Activated CD8-positive, alpha-beta memory T cell treated with anti-CD3 and anti-CD28 coated beads, Interleukin-2, amount 50 U/mL, for 48 hours (primary cell): ENCODE measurements at regions not wholly inside any gene's neighbourhood (a gene's known extent, or its start where the extent isn't known, plus 50 kb on each side); places are given as distances from the start of the nearest gene placed in this dataset.

Experiments
- DNase-seq: peaks from one replicate; pipeline ENCODE4 v3.0.0-alpha.2; 2020

DNA sequence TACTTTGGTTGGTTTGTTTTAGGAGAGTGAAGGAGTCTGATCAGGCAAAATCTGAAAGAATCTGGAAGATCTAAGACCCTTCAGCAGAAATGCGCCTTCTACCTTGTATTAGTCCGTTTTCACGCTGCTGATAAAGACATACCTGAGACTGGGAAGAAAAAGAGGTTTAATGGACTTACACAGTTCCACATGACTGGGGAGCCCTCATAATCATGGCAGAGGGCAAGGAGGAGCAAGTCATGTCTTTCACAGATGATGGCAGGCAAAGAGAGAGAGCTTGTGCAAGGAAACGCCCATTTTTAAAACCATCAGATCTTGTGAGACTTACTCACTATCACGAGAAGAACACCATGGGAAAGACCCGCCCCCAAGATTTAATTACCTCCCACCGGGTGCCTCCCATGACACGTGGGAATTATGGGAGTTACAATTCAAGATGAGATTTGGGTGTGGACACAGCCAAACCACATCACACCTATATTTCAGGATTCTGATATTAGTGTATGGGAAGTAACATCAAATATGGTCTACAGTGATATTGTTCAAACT lies 99.3 kb downstream of the GLUL start:
- no peak for DNase-seq

DNA sequence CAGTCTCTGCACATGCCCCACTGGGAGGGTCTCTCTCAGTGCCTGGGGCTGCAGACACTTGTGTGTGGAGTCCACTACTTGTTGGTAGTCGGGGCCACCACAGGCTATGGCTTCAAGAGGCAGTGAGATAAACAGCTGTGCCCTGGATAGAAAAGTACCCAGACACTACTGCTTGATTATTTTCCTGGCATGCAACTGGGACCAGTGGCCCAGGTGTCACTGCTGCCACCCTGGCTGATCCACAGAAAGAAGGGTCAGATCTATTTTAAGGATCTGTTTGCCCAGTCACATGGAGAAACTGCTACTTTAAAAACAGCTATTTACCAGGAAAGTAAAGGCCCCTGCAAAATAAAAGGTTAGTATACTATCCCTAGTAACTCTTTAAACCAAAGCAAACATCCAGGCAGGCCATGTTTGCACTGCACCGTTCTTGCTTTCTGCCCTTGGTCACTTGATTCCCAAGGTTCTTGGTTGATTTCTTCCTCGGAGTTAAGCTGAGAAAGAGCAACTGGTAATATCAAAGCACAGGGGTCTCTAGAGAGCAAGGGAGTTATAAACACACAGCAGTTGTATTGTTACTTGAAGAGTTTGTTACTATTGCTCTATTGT lies 99.9 kb downstream of the GLUL start:
- no peak for DNase-seq

DNA sequence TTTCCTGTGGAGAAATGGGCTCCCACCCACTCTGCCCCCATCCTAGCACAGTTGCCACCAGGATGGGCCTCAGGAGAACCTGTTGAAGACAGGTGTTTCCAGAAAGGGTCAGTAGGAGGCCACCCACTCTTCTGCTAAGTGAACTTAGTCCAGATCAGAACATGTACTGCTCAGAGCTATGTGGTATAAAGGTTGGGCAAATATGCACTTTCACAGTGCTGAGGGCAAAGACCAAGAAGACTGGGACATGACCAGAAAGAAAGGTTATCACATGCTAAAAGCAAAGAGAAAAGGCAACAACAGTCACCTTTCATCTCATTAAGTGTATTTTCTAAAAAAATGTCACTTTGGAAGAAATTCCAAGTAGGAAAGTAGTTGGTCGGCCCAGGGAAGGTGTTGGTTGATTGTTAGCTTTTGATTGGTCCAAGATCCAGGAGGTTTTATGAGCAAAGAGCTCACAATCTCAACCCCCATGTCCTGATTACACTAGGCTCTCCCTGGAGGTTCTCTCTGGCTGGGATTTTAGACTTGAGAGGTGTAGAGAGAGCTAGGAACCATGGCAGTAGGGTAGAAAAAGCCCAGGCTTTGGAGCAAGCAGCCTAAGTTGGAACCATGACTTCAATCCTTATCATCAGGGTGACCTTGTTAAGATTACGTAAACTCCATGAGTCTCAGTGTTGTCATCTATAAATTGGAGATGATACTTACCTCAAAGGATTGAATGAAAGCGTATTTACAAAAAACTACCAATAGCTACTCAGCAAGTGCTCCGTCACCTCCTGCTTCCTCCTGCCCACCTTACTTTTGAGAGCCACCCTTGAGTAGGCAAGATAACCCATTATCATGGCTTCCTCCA lies 102.6 kb downstream of the GLUL start:
- no peak for DNase-seq

DNA sequence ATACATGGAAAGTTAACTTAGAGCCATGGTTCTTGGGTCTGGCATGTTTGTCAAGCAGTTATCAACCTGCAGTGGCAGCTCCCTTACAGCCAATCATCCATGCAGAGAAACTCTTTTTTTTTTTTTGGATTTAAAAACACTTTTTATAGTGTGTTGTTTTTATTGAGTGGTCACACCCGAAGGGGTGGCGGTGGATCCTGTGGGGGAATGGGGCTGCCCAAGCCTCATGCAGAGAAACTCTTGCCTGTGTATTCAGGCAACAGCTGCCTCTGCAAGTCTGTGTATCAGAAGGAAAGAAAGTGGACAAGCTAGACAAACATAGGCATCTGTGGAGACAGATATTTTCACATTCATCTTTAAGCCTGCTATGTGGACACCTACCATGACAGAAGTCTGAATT lies 104.8 kb downstream of the GLUL start:
- DNase-seq, result no peak

DNA sequence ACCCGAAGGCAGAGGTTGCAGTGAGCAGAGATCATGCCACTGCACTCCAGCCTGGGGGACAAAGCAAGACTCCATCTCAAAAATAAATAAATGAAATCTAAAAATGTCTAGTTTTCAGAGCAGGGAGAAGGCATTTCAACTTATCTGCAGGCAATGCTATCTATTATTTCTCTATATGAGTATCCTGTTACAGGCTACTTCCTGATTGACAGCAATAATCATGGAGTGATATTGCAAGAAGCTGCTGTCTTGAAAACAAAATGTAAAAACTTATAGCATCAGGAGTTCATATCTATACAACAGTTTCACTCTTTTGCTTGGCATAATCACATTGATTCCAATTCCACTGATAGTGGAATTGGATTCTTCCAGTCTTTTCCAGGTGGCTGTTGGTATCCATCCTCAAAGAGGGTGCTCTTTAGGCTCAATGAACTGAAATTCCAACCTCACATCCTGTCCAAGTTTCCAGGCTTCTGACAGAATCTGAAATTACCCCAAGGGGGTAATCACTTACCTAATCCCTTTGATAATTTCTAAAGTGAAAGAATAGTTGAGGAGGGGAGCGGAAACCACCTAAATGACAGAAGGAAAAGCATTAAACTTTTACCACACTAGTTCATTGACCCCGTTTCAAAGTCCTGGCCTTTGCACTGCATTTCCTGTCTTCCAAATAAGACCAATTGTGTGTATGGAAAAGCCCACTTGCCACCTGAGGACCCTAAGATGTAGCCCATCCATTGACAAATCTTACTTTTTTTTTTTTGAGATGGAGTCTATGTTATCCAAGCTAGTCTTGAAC lies 107.6 kb downstream of the GLUL start:
- no peak for DNase-seq

DNA sequence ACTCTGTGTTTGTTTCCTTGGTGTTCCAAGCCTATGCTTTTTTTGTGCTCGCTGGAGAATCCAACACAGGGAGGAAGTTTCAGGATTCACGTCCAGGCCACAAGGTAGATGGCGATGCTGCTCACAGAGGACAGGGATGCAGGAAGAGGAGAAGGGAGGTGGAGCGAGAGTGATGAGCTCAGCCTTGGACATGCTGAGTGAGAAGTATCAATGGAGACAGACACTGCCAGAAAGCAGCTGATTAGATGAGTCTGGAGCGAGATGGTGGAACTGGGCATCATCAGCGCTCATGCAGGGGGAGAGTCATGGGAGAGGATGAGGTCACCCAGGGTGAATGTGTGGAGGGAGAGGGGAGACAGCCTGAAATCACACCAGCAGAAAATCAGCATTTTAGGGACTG lies 110.0 kb downstream of the GLUL start:
- DNase-seq, result no peak

DNA sequence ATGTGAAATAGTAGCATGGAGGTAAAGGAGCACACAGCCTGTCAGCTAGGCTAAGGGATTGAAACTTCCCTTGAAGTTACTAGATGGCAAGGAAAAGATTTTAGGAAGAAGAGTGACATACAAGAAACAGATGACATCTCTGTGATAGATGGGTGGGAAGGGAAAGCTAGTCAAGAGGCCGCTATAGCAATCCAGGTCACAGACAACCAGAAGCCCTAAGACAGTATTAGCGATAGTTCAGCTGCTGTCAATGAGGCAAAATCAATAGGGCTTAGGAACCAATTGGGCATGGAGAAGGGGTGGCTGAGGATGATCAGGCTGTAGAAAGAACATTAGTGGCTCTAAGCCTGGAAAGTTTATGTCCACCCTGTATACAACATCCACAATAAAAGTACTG lies 111.1 kb downstream of the GLUL start:
- DNase-seq, result no peak

DNA sequence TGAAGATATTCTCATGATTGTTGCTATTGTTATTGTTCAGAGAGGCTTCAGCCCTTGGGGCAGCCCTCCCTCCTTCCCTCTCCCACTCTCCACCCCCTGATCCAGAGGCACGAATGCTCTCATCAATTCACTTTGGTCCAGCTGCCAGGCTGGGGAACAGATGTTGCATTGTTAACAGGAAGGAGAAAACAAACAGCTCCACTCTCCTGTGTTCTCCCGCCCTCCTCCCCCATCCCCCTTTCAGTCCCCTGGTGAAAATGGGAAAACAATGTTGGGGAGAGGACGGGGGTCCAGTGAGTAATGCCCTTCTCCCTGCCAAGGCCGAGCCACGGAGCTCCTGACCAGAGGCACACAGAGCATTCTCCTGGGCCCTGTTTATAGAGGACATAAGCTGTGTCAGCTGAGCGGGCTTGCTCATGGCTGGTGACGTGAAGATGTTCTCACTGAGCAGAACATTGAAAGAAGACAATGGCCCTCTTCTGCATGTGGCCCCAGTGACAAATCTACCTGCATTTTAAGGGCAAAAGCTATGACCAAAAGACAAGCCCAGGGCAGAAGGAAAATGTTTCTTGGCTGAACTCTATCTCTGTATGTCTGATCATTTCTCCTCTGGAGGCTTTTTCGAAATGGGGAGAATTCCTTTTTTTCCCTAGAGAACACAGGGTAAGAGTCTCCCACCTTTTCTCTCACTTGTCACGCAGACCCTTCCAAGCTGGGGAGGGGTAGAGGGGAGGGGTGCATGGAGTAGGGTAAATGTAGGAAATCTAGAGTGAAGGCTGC lies 111.7 kb downstream of the GLUL start:
- DNase-seq, result no peak

DNA sequence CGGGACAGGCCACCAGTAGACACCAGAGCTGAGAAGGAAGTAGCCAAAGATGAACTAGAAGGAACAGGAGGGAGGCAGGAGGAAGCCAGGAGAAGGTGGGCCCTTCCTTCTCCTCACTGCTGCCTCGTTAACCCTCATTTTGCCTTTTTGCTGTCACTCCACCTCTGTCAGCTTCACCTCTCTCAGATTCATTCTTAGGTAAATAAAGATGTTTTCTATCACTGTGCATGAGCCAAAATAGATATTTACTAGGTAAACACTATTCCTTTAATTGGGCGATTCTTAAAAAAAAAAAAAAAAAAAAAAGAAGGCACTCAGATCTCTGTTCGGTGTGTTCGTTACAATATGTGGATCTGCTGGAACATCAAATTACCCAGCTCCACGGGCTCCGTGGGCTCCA lies 112.3 kb downstream of the GLUL start:
- no peak for DNase-seq

DNA sequence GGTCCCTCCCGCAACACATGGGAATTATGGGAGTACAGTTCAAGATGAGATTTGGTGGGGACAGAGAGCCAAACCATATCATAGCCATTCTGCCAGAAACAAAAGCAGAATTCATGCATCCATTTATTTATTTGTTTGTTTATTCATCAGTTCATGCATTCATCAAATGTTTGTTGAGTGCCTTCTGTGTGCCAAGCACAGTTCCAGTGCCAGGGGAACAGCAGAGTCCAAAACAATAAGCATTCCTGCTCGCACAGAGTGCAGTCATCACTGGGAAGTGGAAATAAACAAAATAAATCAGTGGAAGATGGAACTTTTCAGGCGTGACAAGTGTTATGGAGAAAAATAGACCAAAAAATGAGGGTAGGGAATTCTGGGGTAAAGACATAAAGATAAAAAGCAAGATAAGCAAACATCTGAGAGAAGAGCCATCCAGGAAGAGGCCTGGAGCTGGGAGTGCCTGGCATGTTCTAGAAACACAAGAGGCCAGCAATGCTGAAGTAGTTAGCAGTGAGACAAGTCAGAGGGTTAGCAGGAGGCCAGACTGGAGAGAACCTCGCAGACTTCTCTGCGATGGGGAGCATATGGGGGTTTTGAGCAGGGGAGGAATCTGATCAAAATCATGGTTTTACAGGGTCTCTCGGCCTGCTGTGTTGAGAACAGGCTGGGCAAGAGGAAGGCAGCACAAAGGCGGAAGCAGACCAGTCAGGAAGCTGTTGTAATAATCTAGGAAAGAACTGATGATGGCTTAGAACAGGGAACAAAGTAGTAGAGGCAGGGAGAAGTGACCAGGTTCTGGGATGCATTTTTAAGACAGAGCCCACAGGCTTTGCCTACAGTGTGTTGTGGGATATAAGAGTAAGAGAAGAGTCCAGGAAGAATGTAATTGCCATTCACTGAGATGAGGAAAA lies 113.2 kb downstream of the GLUL start:
- DNase-seq, result no peak

DNA sequence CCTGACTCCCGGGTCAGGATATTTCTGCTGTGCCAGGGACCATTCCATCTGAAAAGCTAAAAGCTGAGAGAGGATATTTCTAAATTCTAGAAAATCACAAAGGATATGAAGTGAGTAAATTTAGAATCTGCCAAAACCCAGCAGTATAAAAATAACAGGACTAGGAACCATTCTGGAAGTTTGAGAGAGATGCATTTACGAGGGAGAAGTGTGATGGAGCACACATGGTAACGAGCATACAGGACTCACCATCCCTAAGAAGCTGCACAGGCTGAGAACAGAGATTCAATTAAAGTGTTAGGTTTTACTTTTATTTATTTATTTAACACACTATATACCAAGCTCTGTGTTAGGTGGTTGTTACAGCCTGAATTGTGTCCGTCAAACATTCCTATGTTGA lies 116.3 kb downstream of the GLUL start:
- no peak for DNase-seq

DNA sequence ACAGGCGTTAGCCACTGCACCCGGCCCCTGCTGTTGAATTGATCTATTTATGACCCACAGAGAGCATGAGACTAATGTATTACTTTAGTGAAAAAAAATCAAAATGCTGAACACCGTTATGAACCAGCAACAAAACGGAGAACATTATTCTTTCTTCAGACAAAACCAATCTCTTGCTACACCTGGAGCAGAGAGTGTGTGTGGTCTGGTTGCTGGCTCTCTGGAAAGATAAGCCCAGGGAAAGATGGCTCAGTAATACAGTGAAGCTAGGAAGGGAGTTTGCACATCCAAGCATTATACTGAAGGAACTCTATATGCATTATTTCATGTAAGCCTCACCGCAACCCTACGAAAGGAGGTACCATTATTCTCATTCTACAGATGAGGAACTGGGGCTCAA lies 117.0 kb downstream of the GLUL start:
- no peak for DNase-seq

DNA sequence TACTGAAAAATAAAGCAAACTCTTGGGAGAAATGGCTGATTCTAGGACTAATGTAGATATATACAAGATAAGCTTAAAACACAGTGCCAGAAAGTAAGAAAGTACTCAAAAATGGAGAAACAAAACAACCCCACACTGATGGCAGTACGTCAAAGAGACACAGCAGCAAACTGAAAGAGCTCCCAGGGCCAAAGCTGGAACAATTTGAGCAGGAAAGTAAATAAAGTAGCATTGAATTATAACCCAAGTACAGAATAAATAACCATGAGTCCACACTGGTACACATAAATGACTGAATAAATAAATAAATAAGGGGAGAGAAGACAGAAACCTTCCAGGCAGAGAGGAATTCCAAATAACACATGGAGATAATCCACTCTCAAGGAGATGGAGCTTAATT lies 120.9 kb downstream of the GLUL start:
- no peak for DNase-seq

DNA sequence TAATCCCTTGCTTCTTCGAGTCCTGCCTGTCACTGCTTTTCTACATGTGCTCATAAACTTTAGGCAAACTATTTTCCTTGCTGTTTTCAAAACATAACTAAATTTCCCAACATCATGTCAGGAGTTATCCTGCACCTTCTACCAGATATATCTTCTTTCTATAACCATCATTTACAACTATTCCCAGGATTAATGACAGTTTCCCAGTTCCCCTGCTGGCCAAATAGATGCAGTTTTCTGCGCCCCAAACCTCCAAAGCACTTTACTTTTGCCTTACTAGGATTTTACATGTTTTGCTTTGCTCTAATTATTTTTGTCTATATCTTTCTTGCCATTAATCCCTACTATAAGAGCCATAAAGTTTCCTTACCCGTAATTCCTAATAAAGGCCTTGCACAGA lies 122.5 kb downstream of the GLUL start:
- no peak for DNase-seq

DNA sequence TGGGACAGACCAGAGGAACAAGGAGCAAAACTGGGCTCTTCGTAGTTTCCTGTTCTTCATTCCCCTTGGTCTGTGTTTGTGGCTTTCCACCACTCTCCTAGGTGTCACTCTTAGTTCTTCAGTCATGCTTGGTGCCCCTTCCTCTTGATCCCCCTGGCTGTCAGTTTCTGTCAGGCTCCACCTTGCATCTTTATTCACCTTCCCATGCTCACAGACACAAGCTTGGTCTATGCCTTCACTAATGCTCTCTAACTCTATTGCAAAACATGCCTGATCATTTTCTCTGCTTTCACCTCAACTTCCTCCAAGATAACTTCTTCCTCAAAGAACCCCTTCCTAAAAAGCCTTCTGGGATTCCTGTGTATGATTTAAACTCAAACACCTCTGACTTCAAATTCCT lies 122.9 kb downstream of the GLUL start:
- no peak for DNase-seq

DNA sequence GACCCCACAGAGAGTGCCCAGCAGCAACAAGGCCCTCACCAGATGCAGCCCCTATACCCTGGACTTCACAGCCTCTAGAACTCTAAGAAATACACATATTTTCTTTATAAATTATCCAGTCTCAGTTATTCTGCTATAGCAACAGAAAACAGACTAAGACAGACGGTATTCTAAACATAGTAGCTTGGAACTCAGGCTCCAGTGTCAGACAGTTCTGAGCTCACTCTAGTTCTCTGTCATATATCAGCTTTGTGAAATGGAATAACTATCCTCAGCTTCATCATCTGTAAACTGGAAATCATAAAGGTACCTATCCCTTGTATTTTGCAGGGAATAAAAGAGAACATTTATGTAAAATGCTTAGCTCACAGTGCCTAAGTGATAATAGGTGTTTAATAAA lies 127.4 kb downstream of the GLUL start:
- DNase-seq, result no peak

DNA sequence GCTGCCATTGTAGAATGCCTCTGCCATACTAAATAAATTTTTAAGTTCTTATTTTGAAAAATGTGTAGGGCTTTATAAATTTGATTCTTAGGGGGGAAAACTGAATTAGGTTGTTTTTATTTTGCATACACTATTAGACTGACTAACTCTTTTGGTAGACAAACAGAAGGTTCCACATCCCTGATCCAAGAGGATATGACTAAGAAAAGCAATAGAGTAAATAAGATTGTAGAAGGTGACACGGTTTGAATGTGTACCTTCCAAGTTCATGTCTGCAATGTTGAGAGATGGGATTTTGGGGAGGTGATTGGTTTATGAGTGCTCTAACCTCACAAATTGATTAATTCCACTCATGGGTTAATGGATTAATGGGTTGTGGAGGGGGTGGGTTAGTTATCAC lies 127.9 kb downstream of the GLUL start:
- DNase-seq, result no peak

DNA sequence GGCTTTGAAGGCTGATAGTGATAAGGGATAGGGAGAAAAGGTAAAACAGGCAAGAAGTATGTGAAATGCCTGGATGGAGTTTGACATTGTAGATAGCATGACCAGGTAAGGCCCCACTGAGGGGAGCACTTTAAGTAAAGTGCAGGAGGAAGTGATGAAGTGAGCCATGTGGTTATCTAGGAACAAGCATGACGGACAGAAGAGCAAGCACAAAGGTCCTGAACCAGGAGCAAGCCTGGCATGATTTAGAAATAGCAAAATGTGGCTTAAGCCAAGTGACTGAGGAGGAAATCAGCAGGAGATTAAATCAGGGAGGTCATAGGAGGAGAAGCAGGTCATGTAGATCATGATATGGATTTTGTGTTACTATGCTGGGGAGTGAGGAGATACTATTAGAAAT lies 129.2 kb downstream of the GLUL start:
- DNase-seq, result no peak

DNA sequence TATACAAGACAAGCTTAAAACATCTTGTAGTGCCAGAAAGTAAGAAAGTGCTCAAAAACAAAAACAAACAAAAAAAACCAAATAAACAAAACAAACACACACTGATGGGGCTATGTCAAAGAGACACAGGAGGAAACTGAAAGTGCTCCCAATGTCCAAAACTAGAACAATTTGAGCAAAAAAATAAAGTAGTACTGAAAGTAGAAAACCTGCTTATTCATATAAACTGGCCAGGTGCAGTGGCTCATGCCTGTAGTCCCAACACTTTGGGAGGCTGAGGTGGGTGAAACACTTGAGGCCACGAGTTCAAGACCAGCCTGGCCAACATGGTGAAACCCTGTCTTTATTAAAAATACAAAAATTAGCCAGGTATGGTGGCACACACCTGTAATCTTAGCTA lies 129.9 kb downstream of the GLUL start:
- no peak for DNase-seq

DNA sequence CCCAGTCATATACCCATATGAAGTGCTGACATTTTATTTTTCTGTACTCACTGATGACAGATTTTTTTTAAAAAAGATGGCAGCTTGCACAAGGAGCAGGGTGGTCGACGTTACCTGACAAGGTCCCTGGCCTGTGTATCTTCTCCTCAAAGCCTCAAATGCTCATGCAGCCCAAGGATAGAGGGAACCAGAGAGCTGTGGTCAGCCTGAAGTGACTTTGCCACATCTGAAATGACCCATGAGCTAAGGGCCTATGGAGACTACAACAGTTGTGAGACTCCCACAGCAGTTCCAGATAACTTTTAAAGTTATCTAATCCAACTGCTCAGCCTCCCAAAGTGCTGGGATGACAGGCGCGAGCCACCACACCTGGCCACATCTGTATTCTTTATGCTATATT lies 131.1 kb downstream of the GLUL start:
- DNase-seq, result no peak

DNA sequence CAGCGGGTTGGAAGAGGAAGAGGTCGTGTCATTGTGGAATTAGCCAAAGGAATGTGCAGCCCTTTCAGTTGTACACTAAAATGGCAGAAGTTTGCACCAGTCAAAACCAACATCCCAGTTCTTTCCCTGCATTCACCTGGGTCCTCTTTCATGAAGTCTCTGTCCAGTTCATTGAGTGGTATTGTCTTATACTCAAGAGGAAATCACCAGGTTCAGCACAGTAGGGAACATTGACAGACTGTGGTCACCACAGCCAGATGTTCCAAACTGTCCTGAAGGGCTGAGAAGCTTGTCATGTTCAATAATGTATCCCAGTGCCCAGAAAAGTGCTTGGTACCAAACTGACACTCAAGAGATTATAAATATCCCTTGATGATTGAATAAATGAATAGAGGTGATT lies 131.6 kb downstream of the GLUL start:
- DNase-seq, result no peak
